HG02852 (cell line): ENCODE measurements at regions not wholly inside any gene's neighbourhood (a gene's known extent, or its start where the extent isn't known, plus 50 kb on each side); places are given as distances from the start of the nearest gene placed in this dataset.

Experiments used
- ATAC-seq: cut with Tn5 transposase; IDR thresholded peaks from one replicate; pipeline ENCODE4 v1.9.1; 2021; ENCODE audit warnings: mild to moderate bottlenecking, moderate library complexity; ENCODE audit not compliant: unreplicated experiment

GRCh38 chr10:118835682-118836326 lies 81.0 kb upstream of the CACUL1 start:
- ATAC-seq = no peak

GRCh38 chr10:118838364-118838763 lies 83.6 kb upstream of the CACUL1 start:
- ATAC-seq = no peak

- ATAC-seq = no peak
These were observed 84.6 kb upstream of the CACUL1 start for GRCh38 chr10:118839348-118839747.

GRCh38 chr10:118840071-118840775 lies 85.5 kb upstream of the CACUL1 start:
- no peak for ATAC-seq

GRCh38 chr10:118840776-118841468 lies 86.2 kb upstream of the CACUL1 start:
- ATAC-seq = no peak

- ATAC-seq = no peak
These were observed 87.3 kb upstream of the CACUL1 start for GRCh38 chr10:118841881-118842605.

GRCh38 chr10:118842843-118843624 lies 88.3 kb upstream of the CACUL1 start:
- no peak for ATAC-seq

GRCh38 chr10:118843647-118844265 lies 89.0 kb upstream of the CACUL1 start:
- no peak for ATAC-seq

- ATAC-seq = no peak
These were observed 90.2 kb upstream of the CACUL1 start for GRCh38 chr10:118844731-118845521.

- ATAC-seq = no peak
These were observed 91.0 kb upstream of the CACUL1 start for GRCh38 chr10:118845776-118846175.

- no peak for ATAC-seq
These were observed 95.8 kb upstream of the CACUL1 start for GRCh38 chr10:118850418-118851061.

GRCh38 chr10:118851062-118852035 lies 96.6 kb upstream of the CACUL1 start:
- peak; percentile 64 for ATAC-seq

- ATAC-seq = no peak
These were observed 99.1 kb upstream of the CACUL1 start for GRCh38 chr10:118853916-118854315.

- no peak for ATAC-seq
These were observed 101.3 kb upstream of the CACUL1 start for GRCh38 chr10:118856106-118856505.

- no peak for ATAC-seq
These were observed 111.4 kb upstream of the CACUL1 start for GRCh38 chr10:118865998-118866693.

- ATAC-seq = no peak
These were observed 113.0 kb upstream of the CACUL1 start for GRCh38 chr10:118867768-118868167.

GRCh38 chr10:118868589-118868988 lies 113.8 kb upstream of the CACUL1 start:
- no peak for ATAC-seq
